Transverse colon (tissue), 4 donors: ENCODE measurements at regions not wholly inside any gene's neighbourhood (a gene's known extent, or its start where the extent isn't known, plus 50 kb on each side); places are given as distances from the start of the nearest gene placed in this dataset.

Source experiments
- CTCF ChIP-seq, 5 experiments: fragments of 200-600 bp in 3 of 5; fragments of 450-650 bp in 2 of 5; sonication (generic) in 3 of 5; IDR thresholded peaks; 1 replicate in 2 of 5; 2 replicates in 3 of 5; pipeline ENCODE4 v1.5.1; 2016 to 2017; ENCODE audit warnings: antibody characterized with exemption in 5 of 5, inconsistent platforms in 3 of 5, mild to moderate bottlenecking in 2 of 5, moderate library complexity in 1 of 5
- POLR2A ChIP-seq: fragments of 450-650 bp; IDR thresholded peaks from one replicate; pipeline ENCODE4 v1.6.1; 2016; ENCODE audit warnings: antibody characterized with exemption, mild to moderate bottlenecking, moderate library complexity
- POLR2AphosphoS5 ChIP-seq, 3 donors: sonication (generic); formaldehyde crosslinking; IDR thresholded peaks; one replicate each; pipeline ENCODE4 v1.6.1; 2016; ENCODE audit warnings: antibody characterized with exemption in 3 of 3

- no peak for TF ChIP-seq CTCF (IDR thresholded peaks at IDR 0.05)
- TF ChIP-seq POLR2A, result no peak
- no peak for TF ChIP-seq POLR2AphosphoS5 (IDR thresholded peaks at IDR 0.05)
These were observed 1607.7 kb downstream of the ARAP2 start for GRCh38 chr4:34636623-34637022.
